ENCODE measurements at regions not wholly inside any gene's neighbourhood (a gene's known extent, or its start where the extent isn't known, plus 50 kb on each side); places are given as distances from the start of the nearest gene placed in this dataset.
A peak's percentile ranks its signal among the peaks of the same experiment; 100 is the strongest.

- TF ChIP-seq RFX5 (IDR thresholded peaks at IDR 0.05; ENCODE audit: borderline replicate concordance, low read depth, low read length) (no peak), POU5F1 (IDR thresholded peaks at IDR 0.05; ENCODE audit: low read depth, low read length) (no peak), PHF8 (conservative IDR thresholded peaks at IDR 0.05; ENCODE audit: low read depth, low read length) (no peak), BACH1 (IDR thresholded peaks at IDR 0.05; ENCODE audit: low read length) (peak; percentile 20; the same call in 1 of the 2 replicates)
- ChIA-PET CTCF (ENCODE audit: partially characterized antibody) (interaction anchor here (1.1 to 1.9 kb wide), 3 partner anchors 43 to 401 kb away, joined by 3 to 5 read pairs (median 3); no protein-coding TSS in a partner anchor), POLR2A (ENCODE audit: partially characterized antibody) (no interaction called here)
- Histone ChIP-seq H4K91ac (replicated peaks; ENCODE audit: insufficient read length, low read length) (no peak overlapping the region), H3K23me2 (ENCODE audit: low read depth, low read length) (no peaks in the 10 kb centered on the region), H3K23ac (ENCODE audit: insufficient read length) (no peak overlapping the region), H4K8ac (ENCODE audit: extremely low read depth, insufficient read depth, low read length) (no peak overlapping the region), H3K27me3 (replicated peaks in 1 of 4; ENCODE audit: control insufficient read depth in 3 of 4, extremely low read depth in 1 of 4, insufficient read depth in 3 of 4, low read length in 3 of 4) (no peaks in the 10 kb centered on the region), H2BK20ac (ENCODE audit: low read length) (no peak overlapping the region), H3K14ac (ENCODE audit: insufficient read length) (no peak overlapping the region), H2BK120ac (replicated peaks; ENCODE audit: low read depth, low read length) (no peak overlapping the region), H3K18ac (ENCODE audit: extremely low read depth, low read length) (no peak overlapping the region), H2BK15ac (ENCODE audit: low read length) (no peak overlapping the region), H3K9me3 (ENCODE audit: insufficient read depth in 2 of 2, low read depth in 1 of 2, low read length in 1 of 2) (no peaks in the 10 kb centered on the region), H2BK12ac (ENCODE audit: low read depth, low read length) (no peak overlapping the region), H3K27ac (ENCODE audit: low read depth, low read length) (no peak overlapping the region), H3K9ac (replicated peaks in 1 of 4; ENCODE audit: extremely low read depth in 1 of 4, low read depth in 3 of 4, low read length in 3 of 4) (no peak overlapping the region), H3K4me2 (ENCODE audit: insufficient read depth in 1 of 2, low read depth in 2 of 2, low read length in 2 of 2) (no peak overlapping the region), H4K5ac (ENCODE audit: insufficient read length, low read depth, low read length) (no peak overlapping the region), H4K20me1 (replicated peaks in 1 of 2; ENCODE audit: control insufficient read depth in 1 of 2, insufficient read depth in 2 of 2, low read length in 2 of 2) (no peaks in the 10 kb centered on the region), H2AK5ac (ENCODE audit: low read depth, low read length) (no peak overlapping the region), H3K4me1 (replicated peaks in 1 of 4; ENCODE audit: control insufficient read depth in 3 of 4, insufficient read depth in 4 of 4, low read length in 3 of 4) (peaks cover 0 to 7% (median 2%) of the 10 kb centered on the region in 4 experiments; a peak in 4 of 7 replicates), H3K4ac (replicated peaks; ENCODE audit: insufficient read length, low read depth, low read length) (no peak overlapping the region), H3K56ac (replicated peaks; ENCODE audit: insufficient read length, low read depth, low read length) (no peak overlapping the region), H2AFZ (ENCODE audit: low read length) (0 out of 2 replicates have a peak overlapping the region, but pooled peaks have one; percentile 87), H3K79me1 (ENCODE audit: low read depth, low read length) (no peaks in the 10 kb centered on the region), H2BK5ac (ENCODE audit: low read depth, low read length) (no peak overlapping the region), H3K4me3 (ENCODE audit: extremely low read depth in 1 of 4, insufficient read depth in 2 of 4, low read depth in 3 of 4, low read length in 4 of 4) (no peak overlapping the region), H3K36me3 (ENCODE audit: control insufficient read depth in 2 of 4, insufficient read depth in 4 of 4, low read length in 3 of 4) (no peaks in the 10 kb centered on the region), H3K79me2 (ENCODE audit: control insufficient read depth in 1 of 2, insufficient read depth in 2 of 2, low read length in 2 of 2) (no peaks in the 10 kb centered on the region)
- no peak for FAIRE-seq
- DNase-seq (ENCODE audit: low read depth in 1 of 2, low spot score in 2 of 2), result peak in 1 of 2 experiments; percentile 23
- WGBS, 2 experiments (ENCODE audit: extremely low coverage in 1 of 2, insufficient coverage in 1 of 2, insufficient read length in 1 of 2, insufficient replicate concordance in 2 of 2, low coverage in 1 of 2, low lambda C conversion rate in 2 of 2, missing lambda C conversion rate in 1 of 2), result 74% methylated on average over 4 of the region's 5 CpGs; no CpG with 5 or more reads in 1 of the 2 experiments
Observed at GRCh38 chr12:128111951-128112350, 155.0 kb upstream of the TMEM132C start.
